Ascending aorta (tissue), 2 donors: ENCODE measurements at regions not wholly inside any gene's neighbourhood (a gene's known extent, or its start where the extent isn't known, plus 50 kb on each side); places are given as distances from the start of the nearest gene placed in this dataset.

Experiments
- DNase-seq, 2 donors: peaks; one replicate each; pipeline ENCODE4 v3.0.0-alpha.2; 2019; ENCODE audit warnings: low spot score in 2 of 2
- H3K27ac ChIP-seq, 2 donors: fragments of 200-600 bp; sonication (generic); one replicate each; pipeline ENCODE4 v1.5.1; 2016 to 2017; ENCODE audit warnings: mild to moderate bottlenecking in 1 of 2
- H3K27me3 ChIP-seq: fragments of 200-600 bp; sonication (generic); one replicate; pipeline ENCODE4 v1.5.1; 2017
- H3K36me3 ChIP-seq, 2 donors: fragments of 200-600 bp; sonication (generic); one replicate each; pipeline ENCODE4 v1.5.1; 2016
- H3K4me1 ChIP-seq, 2 donors: fragments of 200-600 bp; sonication (generic); one replicate each; pipeline ENCODE4 v1.5.1; 2016 to 2017; ENCODE audit warnings: mild to moderate bottlenecking in 1 of 2
- H3K4me3 ChIP-seq, 2 donors: fragments of 200-600 bp; sonication (generic); one replicate each; pipeline ENCODE4 v1.5.1; 2016 to 2017; ENCODE audit warnings: mild to moderate bottlenecking in 1 of 2
- H3K9me3 ChIP-seq, 2 donors: fragments of 200-600 bp; sonication (generic); one replicate each; pipeline ENCODE4 v1.5.1; 2016
- intact Hi-C: fragments of 100-400 bp; cut with DNase I; formaldehyde crosslinking; loops from one replicate; pipeline ENCODE4 v1.15.1; 2023
- TF ChIP-seq, protein P1 (sequence below), 3 experiments: fragments of 200-600 bp in 2 of 3; fragments of 450-650 bp in 1 of 3; sonication (generic) in 2 of 3; IDR thresholded peaks; one replicate each; pipeline ENCODE4 v1.5.1; 2016 to 2019; ENCODE audit warnings: antibody characterized with exemption in 3 of 3, mild to moderate bottlenecking in 1 of 3, moderate library complexity in 1 of 3

GRCh38 chr1:234897390-234897749 is 231.3 kb downstream of the TOMM20 start:
- no peaks in the 10 kb centered on the region for H3K9me3 ChIP-seq
- H3K4me1 ChIP-seq, result peaks cover 0 to 3% of the 10 kb centered on the region in 2 donors
- no peaks in the 10 kb centered on the region for H3K36me3 ChIP-seq
- TF ChIP-seq, protein P1, sequence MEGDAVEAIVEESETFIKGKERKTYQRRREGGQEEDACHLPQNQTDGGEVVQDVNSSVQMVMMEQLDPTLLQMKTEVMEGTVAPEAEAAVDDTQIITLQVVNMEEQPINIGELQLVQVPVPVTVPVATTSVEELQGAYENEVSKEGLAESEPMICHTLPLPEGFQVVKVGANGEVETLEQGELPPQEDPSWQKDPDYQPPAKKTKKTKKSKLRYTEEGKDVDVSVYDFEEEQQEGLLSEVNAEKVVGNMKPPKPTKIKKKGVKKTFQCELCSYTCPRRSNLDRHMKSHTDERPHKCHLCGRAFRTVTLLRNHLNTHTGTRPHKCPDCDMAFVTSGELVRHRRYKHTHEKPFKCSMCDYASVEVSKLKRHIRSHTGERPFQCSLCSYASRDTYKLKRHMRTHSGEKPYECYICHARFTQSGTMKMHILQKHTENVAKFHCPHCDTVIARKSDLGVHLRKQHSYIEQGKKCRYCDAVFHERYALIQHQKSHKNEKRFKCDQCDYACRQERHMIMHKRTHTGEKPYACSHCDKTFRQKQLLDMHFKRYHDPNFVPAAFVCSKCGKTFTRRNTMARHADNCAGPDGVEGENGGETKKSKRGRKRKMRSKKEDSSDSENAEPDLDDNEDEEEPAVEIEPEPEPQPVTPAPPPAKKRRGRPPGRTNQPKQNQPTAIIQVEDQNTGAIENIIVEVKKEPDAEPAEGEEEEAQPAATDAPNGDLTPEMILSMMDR (IDR thresholded peaks at IDR 0.05), result no peak
- H3K4me3 ChIP-seq, result no peak overlapping the region
- no peak for DNase-seq
- H3K27me3 ChIP-seq, result no peaks in the 10 kb centered on the region
- intact Hi-C loops, result no loop called here
- H3K27ac ChIP-seq, result no peak overlapping the region

- TF ChIP-seq, protein P1 (IDR thresholded peaks at IDR 0.05), result no peak
- H3K27ac ChIP-seq, result no peak overlapping the region
- H3K27me3 ChIP-seq, result no peaks in the 10 kb centered on the region
- H3K4me3 ChIP-seq, result no peak overlapping the region
- DNase-seq, result no peak
- peaks cover 0 to 3% of the 10 kb centered on the region in 2 donors for H3K4me1 ChIP-seq
- no peaks in the 10 kb centered on the region for H3K9me3 ChIP-seq
- intact Hi-C loops, result no loop called here
- H3K36me3 ChIP-seq, result no peaks in the 10 kb centered on the region
Measured at GRCh38 chr1:234896477-234897389, 231.9 kb downstream of the TOMM20 start.

DNA sequence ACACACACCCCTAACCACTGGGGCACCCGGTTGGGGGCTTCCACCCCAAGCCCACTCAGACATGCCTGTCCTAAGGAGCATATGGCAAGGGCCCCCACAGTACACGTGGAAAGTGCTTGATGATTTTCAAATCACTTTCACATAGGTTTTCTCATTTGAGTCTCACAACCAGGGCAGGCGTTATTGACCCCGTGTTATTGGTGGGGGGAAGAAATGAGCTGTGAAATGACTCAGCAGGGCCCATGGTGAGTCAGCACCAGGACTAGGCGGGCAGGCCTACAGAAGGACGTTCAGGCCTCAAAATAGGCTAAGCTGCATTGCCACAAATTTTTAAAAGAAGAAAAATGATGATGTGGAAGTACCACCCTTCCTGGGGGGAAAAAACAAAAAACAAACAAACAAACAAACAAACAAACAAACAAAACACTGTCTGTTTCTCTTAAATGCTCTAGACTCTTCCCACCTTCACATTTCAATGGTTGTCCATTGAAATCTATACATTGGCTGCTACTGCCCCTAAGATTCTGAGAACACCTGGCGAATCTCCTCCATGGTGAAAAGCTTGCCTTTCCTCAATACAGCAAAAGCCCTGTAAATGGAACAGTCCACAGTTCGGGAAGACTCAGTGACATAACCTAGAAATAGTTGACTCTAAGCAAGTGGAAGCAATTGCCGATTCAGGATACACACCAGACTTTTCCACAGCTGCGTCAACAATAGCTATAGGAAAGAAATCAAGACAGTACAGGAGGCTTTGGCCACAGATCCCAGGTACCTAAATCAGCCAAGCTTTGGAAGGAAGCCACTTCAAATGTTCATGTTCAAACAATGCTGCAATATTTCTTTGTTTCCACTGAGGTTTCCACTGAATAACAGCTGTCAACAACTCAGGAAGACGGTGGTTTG is 234.7 kb downstream of the TOMM20 start:
- DNase-seq, result no peak
- H3K27ac ChIP-seq, result no peak overlapping the region

GRCh38 chr1:234893359-234893724 is 235.3 kb downstream of the TOMM20 start:
- no peaks in the 10 kb centered on the region for H3K4me1 ChIP-seq
- no peak overlapping the region for H3K4me3 ChIP-seq
- no peak for DNase-seq
- TF ChIP-seq, protein P1 (IDR thresholded peaks at IDR 0.05), result no peak
- no peak overlapping the region for H3K27ac ChIP-seq
- intact Hi-C loops, result no loop called here
- H3K36me3 ChIP-seq, result no peaks in the 10 kb centered on the region
- no peaks in the 10 kb centered on the region for H3K27me3 ChIP-seq
- H3K9me3 ChIP-seq, result no peaks in the 10 kb centered on the region

More for the DNA sequence above, 234.7 kb downstream of the TOMM20 start:
- intact Hi-C loops, result no loop called here
- H3K4me1 ChIP-seq, result peaks cover 0 to 2% of the 10 kb centered on the region in 2 donors
- H3K36me3 ChIP-seq, result no peaks in the 10 kb centered on the region
- H3K9me3 ChIP-seq, result no peaks in the 10 kb centered on the region
- H3K4me3 ChIP-seq, result no peak overlapping the region
- TF ChIP-seq, protein P1 (IDR thresholded peaks at IDR 0.05), result no peak
- no peaks in the 10 kb centered on the region for H3K27me3 ChIP-seq

GRCh38 chr1:234892642-234893041 is 236.0 kb downstream of the TOMM20 start:
- no peak overlapping the region for H3K4me3 ChIP-seq
- no peaks in the 10 kb centered on the region for H3K36me3 ChIP-seq
- TF ChIP-seq, protein P1 (IDR thresholded peaks at IDR 0.05), result no peak
- DNase-seq, result no peak
- H3K9me3 ChIP-seq, result no peaks in the 10 kb centered on the region
- intact Hi-C loops, result no loop called here
- no peak overlapping the region for H3K27ac ChIP-seq
- H3K27me3 ChIP-seq, result no peaks in the 10 kb centered on the region
- H3K4me1 ChIP-seq, result no peaks in the 10 kb centered on the region
